Fibroblast of skin of left biceps (primary cell): ENCODE measurements at regions not wholly inside any gene's neighbourhood (a gene's known extent, or its start where the extent isn't known, plus 50 kb on each side); places are given as distances from the start of the nearest gene placed in this dataset.

Source experiments
- DNase-seq, 2 experiments: peaks; one replicate each; pipeline ENCODE4 v3.0.0-alpha.2; 2013; ENCODE audit warnings: low read depth in 2 of 2

DNA sequence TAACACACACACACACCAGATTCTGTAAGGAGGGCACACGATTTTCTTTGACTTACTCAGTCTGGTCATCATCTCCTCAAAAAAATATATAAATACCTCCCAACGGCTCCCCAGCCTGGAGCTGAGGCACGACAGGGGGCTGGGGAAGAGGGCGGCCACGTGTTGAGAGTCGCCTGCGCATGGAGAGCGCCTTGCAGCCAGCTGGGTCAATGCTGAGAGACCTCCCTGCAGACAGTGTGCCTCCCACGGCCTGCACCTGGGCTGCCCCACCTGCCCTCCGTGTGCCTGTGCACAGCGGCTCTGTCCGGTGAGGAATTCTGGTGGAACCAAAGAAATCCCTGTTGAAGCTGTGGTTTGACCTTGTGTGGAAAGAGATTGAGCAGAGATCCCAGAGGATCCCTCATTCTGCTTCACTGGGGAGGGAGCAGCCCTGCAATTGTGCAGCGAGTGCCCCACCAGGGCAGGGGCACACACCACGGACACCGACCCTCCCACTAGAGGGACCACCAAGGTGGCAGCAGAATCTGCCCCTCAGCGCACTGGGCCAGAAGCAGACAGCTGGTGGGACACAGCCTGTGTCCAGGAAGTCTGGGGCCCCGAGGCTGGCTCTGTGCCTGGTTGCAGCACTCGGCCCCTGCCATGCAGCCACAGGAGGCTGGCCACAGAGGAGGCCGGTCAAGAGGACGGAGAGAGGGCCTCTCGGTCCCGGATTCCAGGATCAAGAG lies 150.5 kb upstream of the PPP2R2D start:
- DNase-seq, result no peak

DNA sequence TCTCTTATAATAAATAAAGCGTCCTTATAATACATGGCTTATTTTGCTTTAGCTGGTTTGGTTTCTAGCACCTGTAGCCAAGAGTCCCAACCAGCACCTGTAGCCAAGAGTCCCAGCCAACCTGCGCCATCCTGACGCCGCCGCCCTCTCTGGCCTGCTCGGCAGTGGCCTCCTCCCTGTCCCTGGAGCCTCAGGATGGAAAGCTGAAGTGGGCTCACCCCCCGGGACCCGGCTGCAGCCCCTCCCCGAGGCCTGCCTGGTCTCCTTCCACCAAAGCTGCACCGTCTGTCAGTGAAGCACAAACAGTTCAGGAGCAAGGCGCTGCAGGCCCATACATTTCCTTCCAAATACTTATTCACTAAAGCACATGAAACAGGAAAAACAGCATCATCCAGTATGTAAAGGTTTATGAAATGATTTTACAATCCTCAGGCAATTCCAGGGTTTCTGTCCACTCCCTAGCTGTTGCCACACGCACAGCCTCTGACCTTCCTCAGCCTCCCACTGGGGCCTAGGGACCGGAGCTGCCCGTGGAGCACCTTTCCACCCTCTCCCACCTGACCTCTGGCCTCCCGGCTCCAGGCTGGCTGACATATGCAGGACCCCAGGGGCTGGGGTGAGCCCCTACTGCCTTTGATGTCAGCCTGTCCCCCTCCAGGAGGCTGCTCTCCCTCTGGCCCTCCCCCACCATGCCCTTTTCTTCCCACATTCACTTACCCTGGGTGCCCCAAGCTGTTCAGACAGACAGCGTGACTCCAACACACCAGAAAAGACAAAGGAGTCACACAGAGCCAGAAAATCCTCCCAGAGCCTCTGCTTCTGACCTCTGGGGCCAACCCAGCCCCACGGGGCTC lies 149.6 kb upstream of the PPP2R2D start:
- no peak for DNase-seq

- no peak for DNase-seq
Observed at GRCh38 chr10:131751827-131752775, 148.7 kb upstream of the PPP2R2D start.

GRCh38 chr10:131753336-131753735 lies 147.5 kb upstream of the PPP2R2D start:
- DNase-seq, result no peak

DNA sequence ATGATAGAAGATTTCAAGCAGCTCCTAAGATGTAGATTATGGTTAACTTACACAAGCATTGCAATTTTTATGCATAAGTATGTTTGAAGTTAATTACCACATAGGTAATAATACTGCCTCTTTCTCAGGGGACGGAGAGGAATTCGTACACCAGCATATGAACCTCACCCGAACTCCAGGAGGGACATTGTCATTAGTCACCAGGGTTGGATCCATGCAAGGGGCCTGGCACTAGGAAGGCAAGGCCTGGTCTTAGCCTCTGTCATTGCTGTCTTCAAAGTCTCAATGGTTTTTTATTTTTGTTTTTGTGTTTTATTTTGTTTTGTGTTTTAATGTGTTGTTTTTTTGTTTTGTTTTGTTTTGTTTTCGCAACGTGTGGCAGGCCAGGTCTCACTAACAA lies 145.6 kb upstream of the PPP2R2D start:
- no peak for DNase-seq

- DNase-seq, result no peak
Observed at GRCh38 chr10:131757285-131758058, 143.3 kb upstream of the PPP2R2D start.

- no peak for DNase-seq
Observed at GRCh38 chr10:131758062-131758938, 142.5 kb upstream of the PPP2R2D start.

GRCh38 chr10:131758939-131759301 lies 141.9 kb upstream of the PPP2R2D start:
- no peak for DNase-seq

GRCh38 chr10:131759347-131759746 lies 141.5 kb upstream of the PPP2R2D start:
- DNase-seq, result no peak

DNA sequence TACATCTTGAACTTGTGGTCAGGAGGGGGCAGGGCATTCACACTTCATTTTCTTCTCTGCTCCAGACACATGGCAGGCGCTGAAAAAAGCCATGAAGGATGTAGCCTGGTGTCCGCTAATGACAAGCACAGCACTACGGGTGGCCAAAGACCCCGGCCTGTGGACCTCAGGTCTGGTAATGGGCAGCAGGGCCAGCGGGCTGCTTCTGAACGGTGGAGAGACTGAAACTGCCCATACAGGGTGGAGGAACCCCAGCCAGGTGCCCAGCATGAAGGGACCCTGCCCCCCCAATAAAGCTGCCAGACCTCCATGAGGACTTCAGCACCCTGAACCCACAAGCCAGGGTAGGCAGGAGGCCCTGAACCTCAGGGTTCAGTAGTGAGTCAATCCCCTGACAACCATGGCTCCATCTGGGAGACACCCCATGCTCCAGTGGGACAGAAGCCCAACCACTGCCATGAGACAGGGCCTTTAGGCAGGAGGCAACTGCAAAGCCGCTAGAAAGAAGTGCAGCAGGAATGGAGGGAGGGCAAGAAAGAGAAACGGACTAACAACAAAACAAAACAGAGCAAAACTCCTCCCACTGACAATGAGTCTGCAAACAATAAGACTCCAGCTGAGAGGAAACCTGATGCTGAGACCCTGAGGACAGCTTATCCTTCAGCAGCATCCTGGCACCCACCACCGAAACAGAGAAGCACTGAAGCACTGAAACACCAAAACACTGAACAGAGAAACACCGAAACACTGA lies 140.2 kb upstream of the PPP2R2D start:
- DNase-seq, result no peak

DNA sequence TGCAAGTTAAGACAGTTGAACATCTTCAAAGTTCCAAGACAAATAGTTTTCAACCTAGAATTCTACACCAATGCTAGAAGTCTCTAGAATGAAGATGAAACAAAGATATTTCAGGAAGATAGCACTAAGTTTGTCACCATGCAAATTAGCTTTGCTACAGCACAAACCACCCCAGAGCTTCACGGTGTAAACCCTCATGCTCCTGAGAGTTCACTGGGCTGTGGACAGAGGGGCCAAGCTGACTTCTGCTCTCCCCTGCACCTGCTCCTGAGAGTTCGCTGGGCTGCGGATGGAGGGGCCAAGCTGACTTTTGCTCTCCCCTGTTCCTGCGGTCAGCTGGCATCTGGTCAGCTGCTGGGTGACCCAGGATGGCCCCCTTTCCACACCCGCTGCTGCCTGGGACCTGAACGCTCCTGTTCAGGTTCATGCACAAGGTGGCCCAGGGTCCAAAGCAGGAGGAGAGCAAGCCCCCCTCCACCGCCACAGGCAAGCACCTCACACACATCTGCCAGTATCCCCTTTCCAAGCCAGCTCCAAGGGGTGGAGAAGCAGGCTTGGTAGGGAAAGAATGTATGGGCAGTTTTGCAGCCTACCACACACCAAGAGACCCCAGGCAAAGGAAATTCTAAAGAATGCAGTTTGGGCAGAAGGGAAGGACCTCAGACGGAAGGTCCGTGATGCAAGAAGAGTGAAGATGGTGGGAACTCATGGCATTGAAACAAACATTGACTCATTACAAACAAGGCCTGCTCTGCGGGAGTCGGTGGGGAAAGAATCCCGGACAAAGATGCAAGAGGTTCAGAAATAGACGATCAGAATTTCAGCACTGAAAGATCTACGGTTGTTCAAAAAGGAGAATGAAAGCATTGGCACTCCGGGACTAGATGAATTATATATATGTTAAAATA lies 137.8 kb upstream of the PPP2R2D start:
- no peak for DNase-seq

DNA sequence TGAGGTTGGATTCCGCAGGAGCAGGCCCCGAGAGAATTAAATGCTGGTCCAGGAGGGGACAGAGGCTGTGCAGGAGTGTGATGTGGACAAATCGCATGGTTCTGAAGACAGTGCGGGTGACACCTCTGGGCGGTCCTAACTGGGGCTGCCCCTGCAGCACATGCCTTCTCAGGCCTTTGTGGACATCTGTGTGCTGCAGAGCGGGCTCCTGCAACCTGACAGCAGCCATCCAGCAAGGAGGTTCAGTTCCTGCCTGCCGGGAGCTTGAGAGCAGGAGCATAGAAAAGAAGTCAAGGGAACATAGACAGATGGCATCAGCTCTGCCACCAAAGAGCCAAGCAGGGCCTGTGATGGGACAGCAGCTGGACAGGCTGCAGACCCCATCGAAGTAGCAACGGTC lies 135.9 kb upstream of the PPP2R2D start:
- DNase-seq, result no peak

DNA sequence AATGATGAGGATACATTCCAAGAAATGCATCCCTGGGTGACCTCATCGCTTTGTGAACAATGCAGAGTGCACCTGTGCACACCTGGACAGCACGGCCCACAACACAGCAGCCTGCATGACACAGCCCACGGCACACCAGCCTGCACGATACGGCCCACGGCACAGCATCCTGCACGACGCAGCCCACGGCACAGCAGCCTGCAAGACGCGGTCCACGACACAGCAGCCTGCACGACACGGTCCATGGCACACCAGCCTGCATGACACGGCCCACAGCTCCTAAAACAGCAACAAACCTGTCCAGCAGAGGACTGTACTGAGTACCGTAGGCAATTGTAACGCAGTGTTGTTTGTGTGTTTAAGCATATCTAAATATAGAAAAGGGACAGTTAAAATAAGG lies 134.7 kb upstream of the PPP2R2D start:
- no peak for DNase-seq

GRCh38 chr10:131767716-131768115 lies 133.1 kb upstream of the PPP2R2D start:
- DNase-seq, result no peak

GRCh38 chr10:131769571-131770410 lies 131.0 kb upstream of the PPP2R2D start:
- DNase-seq, result no peak

- no peak for DNase-seq
Observed at GRCh38 chr10:131770946-131771633, 129.7 kb upstream of the PPP2R2D start.
